GM12878 (cell line): ENCODE measurements at regions not wholly inside any gene's neighbourhood (a gene's known extent, or its start where the extent isn't known, plus 50 kb on each side); places are given as distances from the start of the nearest gene placed in this dataset.

Experiments used
- ATAC-seq: fragments of 200-7000 bp; cut with Tn5 transposase; 3 replicates; pipeline ENCODE4 v1.9.1; 2020; ENCODE audit warnings: mild to moderate bottlenecking, moderate library complexity
- BruUV-seq: library from RNA; stranded (reverse); fragments of 400-500 nt; replicated peaks from 2 replicates; lab custom pipeline; 2021; lab: Mats Ljungman, UMichigan
- CTCF ChIA-PET: fragments of 300-600 bp; sonication (Branson Sonifier 250); formaldehyde crosslinking; extraction: SDS; loops from one replicate; lab custom pipeline; 2021; ENCODE audit warnings: inconsistent platforms; lab: Yijun Ruan, JAX
- POLR2A ChIA-PET: fragments of 350-600 bp; formaldehyde crosslinking; extraction: SDS; loops from one replicate; lab custom pipeline; 2021; ENCODE audit warnings: inconsistent platforms; lab: Charles Lee
- RAD21 ChIA-PET: fragments of 300-600 bp; sonication (Branson Sonifier 250); formaldehyde crosslinking; loops from one replicate; lab custom pipeline; 2023; ENCODE audit warnings: antibody characterized with exemption; ENCODE audit not compliant: unreplicated experiment; lab: Charles Lee
- SMC1A ChIA-PET: fragments of 300-600 bp; sonication (Branson Sonifier 250); formaldehyde crosslinking; loops from one replicate; lab custom pipeline; 2023; ENCODE audit not compliant: unreplicated experiment, uncharacterized antibody; lab: Charles Lee
- DNase-seq: peaks from one replicate; pipeline ENCODE4 v3.0.0-alpha.2; 2011; ENCODE audit warnings: low read depth, low spot score
- FAIRE-seq: peaks from 3 replicates; lab custom pipeline; 2011; peaks lifted over from hg19 to GRCh38; lab: Jason Lieb, UNC
- H2AFZ ChIP-seq: 2 replicates; pipeline ENCODE4 v1.6.0; 2011; ENCODE audit warnings: low read depth, low read length, control low read depth; ENCODE audit not compliant: control insufficient read depth
- H3K27ac ChIP-seq: 2 replicates; pipeline ENCODE4 v1.5.1; 2011; ENCODE audit warnings: control low read depth; ENCODE audit not compliant: control insufficient read depth, insufficient read depth
- H3K27me3 ChIP-seq, 2 experiments: replicated peaks in 1 of 2; 2 replicates each; pipeline versions ENCODE4 v1.6.0 to v1.6.1; 2011; ENCODE audit warnings: low read length in 1 of 2; ENCODE audit not compliant: control insufficient read depth in 2 of 2, insufficient read depth in 2 of 2
- H3K36me3 ChIP-seq, 2 experiments: 2 replicates each; pipeline ENCODE4 v1.5.1; 2011; ENCODE audit warnings: low read length in 1 of 2; ENCODE audit not compliant: control insufficient read depth in 2 of 2, insufficient read depth in 2 of 2
- H3K4me1 ChIP-seq: 2 replicates; pipeline ENCODE4 v1.6.1; 2011; ENCODE audit warnings: mild to moderate bottlenecking, low read length, moderate library complexity, mixed read lengths; ENCODE audit not compliant: control insufficient read depth, insufficient read depth
- H3K4me2 ChIP-seq: 2 replicates; pipeline ENCODE4 v1.6.0; 2011; ENCODE audit warnings: control low read depth; ENCODE audit not compliant: control insufficient read depth, insufficient read depth
- H3K4me3 ChIP-seq: fragments of 200-600 bp; sonication (generic); 2 replicates; pipeline ENCODE4 v1.5.1; 2016
- H3K79me2 ChIP-seq: 2 replicates; pipeline ENCODE4 v1.6.0; 2011; ENCODE audit warnings: low read length; ENCODE audit not compliant: control insufficient read depth, insufficient read depth
- H3K9ac ChIP-seq: 2 replicates; pipeline ENCODE4 v1.8.0; 2011; ENCODE audit warnings: low read length, control low read depth, mixed read lengths; ENCODE audit not compliant: control insufficient read depth, insufficient read depth
- H3K9me3 ChIP-seq: replicated peaks from 3 replicates; pipeline ENCODE4 v1.5.1; 2011; ENCODE audit warnings: mild to moderate bottlenecking, low read length; ENCODE audit not compliant: control insufficient read depth, insufficient read depth
- H4K20me1 ChIP-seq: 2 replicates; pipeline ENCODE4 v1.6.0; 2011; ENCODE audit not compliant: control insufficient read depth, insufficient read depth
- CBX3 ChIP-seq: fragments of 200-600 bp; sonication (generic); IDR thresholded peaks from 2 replicates; pipeline ENCODE4 v1.6.1; 2016; ENCODE audit warnings: low read depth, borderline replicate concordance
- CREB1 ChIP-seq: IDR thresholded peaks from 2 replicates; pipeline ENCODE4 v1.6.1; 2012; ENCODE audit warnings: low read depth, mild to moderate bottlenecking, inconsistent platforms
- MEF2B ChIP-seq: fragments of 450-650 bp; IDR thresholded peaks from 2 replicates; pipeline ENCODE4 v1.6.1; 2018; ENCODE audit warnings: mild to moderate bottlenecking, moderate library complexity; ENCODE audit not compliant: partially characterized antibody, poor library complexity, severe bottlenecking
- NKRF ChIP-seq: fragments of 450-650 bp; conservative IDR thresholded peaks from 2 replicates; pipeline ENCODE4 v1.6.1; 2017; ENCODE audit warnings: mild to moderate bottlenecking, moderate library complexity
- PAX8 ChIP-seq: fragments of 450-650 bp; IDR thresholded peaks from 2 replicates; pipeline ENCODE4 v1.6.1; 2017; ENCODE audit warnings: mild to moderate bottlenecking, moderate library complexity
- RB1 ChIP-seq: fragments of 450-650 bp; formaldehyde crosslinking; IDR thresholded peaks from 2 replicates; pipeline ENCODE4 v1.6.1; 2017; ENCODE audit warnings: mild to moderate bottlenecking, borderline replicate concordance
- SP1 ChIP-seq: IDR thresholded peaks from one replicate; pipeline ENCODE4 v1.6.1; 2011; ENCODE audit warnings: low read depth, low read length
- STAT1 ChIP-seq: fragments of 450-650 bp; conservative IDR thresholded peaks from 2 replicates; pipeline ENCODE4 v1.6.1; 2014; ENCODE audit warnings: antibody characterized with exemption, mild to moderate bottlenecking
- YY1 ChIP-seq: IDR thresholded peaks from 2 replicates; pipeline ENCODE4 v1.6.1; 2011; ENCODE audit warnings: low read depth, mild to moderate bottlenecking, low read length
- ZNF592 ChIP-seq: fragments of 450-650 bp; IDR thresholded peaks from 2 replicates; pipeline ENCODE4 v1.6.1; 2017; ENCODE audit warnings: mild to moderate bottlenecking, moderate library complexity
- ZNF687 ChIP-seq: fragments of 450-650 bp; IDR thresholded peaks from 2 replicates; pipeline ENCODE4 v1.6.1; 2017; ENCODE audit warnings: mild to moderate bottlenecking, moderate library complexity
- ZZZ3 ChIP-seq: IDR thresholded peaks from 2 replicates; pipeline ENCODE4 v1.6.1; 2011; ENCODE audit warnings: low read depth; ENCODE audit not compliant: control insufficient read depth, insufficient read length
- WGBS: methylation state at CpG from one replicate; pipeline ENCODE4 v1.1.6; 2016; ENCODE audit warnings: low lambda C conversion rate; ENCODE audit not compliant: insufficient replicate concordance, insufficient coverage; ENCODE audit errors: missing lambda C conversion rate; 5-methylcytosine and 5-hydroxymethylcytosine counted together
- in situ Hi-C: fragments of 300-500 bp; cut with MboI; formaldehyde crosslinking; loops from 9 replicates; pipeline ENCODE4 v1.14.3; 2018; ENCODE audit warnings: mixed read lengths
- intact Hi-C: fragments of 100-400 bp; cut with micrococcal nuclease; formaldehyde crosslinking; loops from one replicate; pipeline ENCODE4 v1.14.2; 2022; ENCODE audit not compliant: unreplicated experiment

- Histone ChIP-seq H3K4me2 (no peak overlapping the region), H3K27me3 (peaks cover 0 to 1% of the 10 kb centered on the region in 2 experiments; a peak in 1 of 4 replicates), H2AFZ (no peak overlapping the region), H3K9me3 (peaks cover 2% of the 10 kb centered on the region; the same call in 2 of the 3 replicates), H3K9ac (no peak overlapping the region), H3K79me2 (no peaks in the 10 kb centered on the region), H3K4me3 (no peak overlapping the region), H3K27ac (no peak overlapping the region), H4K20me1 (no peaks in the 10 kb centered on the region), H3K4me1 (no peaks in the 10 kb centered on the region; the same call in 1 of the 2 replicates), H3K36me3 (no peaks in the 10 kb centered on the region)
- DNase-seq (no peak), ATAC-seq (no peak), FAIRE-seq (no peak)
- SMC1A ChIA-PET, result interaction anchor here (1.1 kb wide), 1 partner anchor 30 kb away, joined by 3 read pairs; no protein-coding TSS in a partner anchor
- CTCF ChIA-PET, result no interaction called here
- intact Hi-C loops (no loop called here), in situ Hi-C loops (no loop called here)
- TF ChIP-seq RB1 (no peak), ZNF687 (no peak), MEF2B (no peak), STAT1 (no peak), ZNF592 (no peak), CREB1 (no peak), CBX3 (no peak), SP1 (no peak), YY1 (no peak), ZZZ3 (no peak), NKRF (no peak), PAX8 (no peak)
- RAD21 ChIA-PET, result no interaction called here
- 54% methylated on average over 9 of the region's 9 CpGs for WGBS
- POLR2A ChIA-PET, result no interaction called here
- no TSS peak for BruUV-seq
These were observed 101.9 kb upstream of the DISP3 start for GRCh38 chr1:11377001-11377583.
